ENCODE measurements at regions not wholly inside any gene's neighbourhood (a gene's known extent, or its start where the extent isn't known, plus 50 kb on each side); places are given as distances from the start of the nearest gene placed in this dataset.

GRCh38 chr1:57605933-57606332 is 182.1 kb upstream of the DAB1 start:
- H3K4me3 ChIP-seq (ENCODE audit: low read length): no peak overlapping the region
- ChIA-PET POLR2A (ENCODE audit: unreplicated experiment) (no interaction called here), CTCF (no interaction called here)
- H3K27me3 ChIP-seq (ENCODE audit: low read length): no peaks in the 10 kb centered on the region; the same call in 1 of the 2 replicates
- no peaks in the 10 kb centered on the region for H3K9me3 ChIP-seq (ENCODE audit: low read length)
- H3F3A ChIP-seq (ENCODE audit: low read length, unreplicated experiment): no peaks in the 10 kb centered on the region
- DNase-seq (no peak), ATAC-seq (no peak)
- no peak overlapping the region for H3K27ac ChIP-seq (ENCODE audit: low read length)
- intact Hi-C loops (cut with micrococcal nuclease): no loop called here
- H3K4me1 ChIP-seq (ENCODE audit: insufficient read depth, low read length): no peaks in the 10 kb centered on the region
- H3K79me2 ChIP-seq (ENCODE audit: low read length): no peaks in the 10 kb centered on the region
- no TSS peak for BruUV-seq (replicated peaks)
- TF ChIP-seq EZH2 (IDR thresholded peaks at IDR 0.05; ENCODE audit: low read length, unreplicated experiment) (no peak), EZH2phosphoT487 (IDR thresholded peaks at IDR 0.05; ENCODE audit: borderline replicate concordance, low read length) (no peak), CTCF (conservative IDR thresholded peaks at IDR 0.05; ENCODE audit: low read depth, low read length) (no peak)
- no peak overlapping the region for H2AFZ ChIP-seq (ENCODE audit: low read length)
- H3K9me2 ChIP-seq (replicated peaks; ENCODE audit: low read length): no peaks in the 10 kb centered on the region
- H4K20me1 ChIP-seq (ENCODE audit: low read length): no peaks in the 10 kb centered on the region
- no peak overlapping the region for H3K9ac ChIP-seq (ENCODE audit: low read length)
- no peak overlapping the region for H3K4me2 ChIP-seq (ENCODE audit: low read length)
- H3K36me3 ChIP-seq (ENCODE audit: low read depth, low read length): no peaks in the 10 kb centered on the region

GRCh38 chr1:57603696-57604095 is 179.8 kb upstream of the DAB1 start:
- Histone ChIP-seq H3K9ac (ENCODE audit: low read length) (no peak overlapping the region), H2AFZ (ENCODE audit: low read length) (no peak overlapping the region), H3K9me3 (ENCODE audit: low read length) (no peaks in the 10 kb centered on the region), H4K20me1 (ENCODE audit: low read length) (no peaks in the 10 kb centered on the region), H3K27me3 (ENCODE audit: low read length) (no peaks in the 10 kb centered on the region), H3K79me2 (ENCODE audit: low read length) (no peaks in the 10 kb centered on the region), H3K4me3 (ENCODE audit: low read length) (no peak overlapping the region), H3K36me3 (ENCODE audit: low read depth, low read length) (no peaks in the 10 kb centered on the region), H3K27ac (ENCODE audit: low read length) (no peak overlapping the region), H3K9me2 (replicated peaks; ENCODE audit: low read length) (no peaks in the 10 kb centered on the region), H3F3A (ENCODE audit: low read length, unreplicated experiment) (no peaks in the 10 kb centered on the region), H3K4me2 (ENCODE audit: low read length) (no peak overlapping the region), H3K4me1 (ENCODE audit: insufficient read depth, low read length) (no peaks in the 10 kb centered on the region)
- intact Hi-C loops (cut with micrococcal nuclease): no loop called here
- no TSS peak for BruUV-seq (replicated peaks)
- no peak for TF ChIP-seq CTCF (conservative IDR thresholded peaks at IDR 0.05; ENCODE audit: low read depth, low read length)
- TF ChIP-seq EZH2phosphoT487 (IDR thresholded peaks at IDR 0.05; ENCODE audit: borderline replicate concordance, low read length): no peak
- no peak for TF ChIP-seq EZH2 (IDR thresholded peaks at IDR 0.05; ENCODE audit: low read length, unreplicated experiment)
- no peak for ATAC-seq
- no peak for DNase-seq
- CTCF ChIA-PET: no interaction called here
- POLR2A ChIA-PET (ENCODE audit: unreplicated experiment): no interaction called here

- no peaks in the 10 kb centered on the region for H3K4me1 ChIP-seq (ENCODE audit: insufficient read depth, low read length)
- no peaks in the 10 kb centered on the region for H3K9me2 ChIP-seq (replicated peaks; ENCODE audit: low read length)
- ChIA-PET POLR2A (ENCODE audit: unreplicated experiment) (no interaction called here), CTCF (no interaction called here)
- no peak overlapping the region for H3K4me2 ChIP-seq (ENCODE audit: low read length)
- ATAC-seq (no peak), DNase-seq (no peak)
- H3K9ac ChIP-seq (ENCODE audit: low read length): no peak overlapping the region
- no peaks in the 10 kb centered on the region for H3K9me3 ChIP-seq (ENCODE audit: low read length)
- H3K79me2 ChIP-seq (ENCODE audit: low read length): no peaks in the 10 kb centered on the region
- no peaks in the 10 kb centered on the region for H3K27me3 ChIP-seq (ENCODE audit: low read length)
- no TSS peak for BruUV-seq (replicated peaks)
- no peak overlapping the region for H3K4me3 ChIP-seq (ENCODE audit: low read length)
- no peaks in the 10 kb centered on the region for H3K36me3 ChIP-seq (ENCODE audit: low read depth, low read length)
- H2AFZ ChIP-seq (ENCODE audit: low read length): no peak overlapping the region
- no peaks in the 10 kb centered on the region for H4K20me1 ChIP-seq (ENCODE audit: low read length)
- intact Hi-C loops (cut with micrococcal nuclease): no loop called here
- no peak for TF ChIP-seq EZH2phosphoT487 (IDR thresholded peaks at IDR 0.05; ENCODE audit: borderline replicate concordance, low read length)
- no peak for TF ChIP-seq EZH2 (IDR thresholded peaks at IDR 0.05; ENCODE audit: low read length, unreplicated experiment)
- TF ChIP-seq CTCF (conservative IDR thresholded peaks at IDR 0.05; ENCODE audit: low read depth, low read length): no peak
- no peaks in the 10 kb centered on the region for H3F3A ChIP-seq (ENCODE audit: low read length, unreplicated experiment)
- no peak overlapping the region for H3K27ac ChIP-seq (ENCODE audit: low read length)
These were observed 176.6 kb upstream of the DAB1 start for GRCh38 chr1:57600424-57600823.

Measured in PC-3 (cell line).